ENCODE measurements at regions not wholly inside any gene's neighbourhood (a gene's known extent, or its start where the extent isn't known, plus 50 kb on each side); places are given as distances from the start of the nearest gene placed in this dataset.

GRCh38 chr9:24210641-24211040, 335.1 kb downstream of the IZUMO3 start:
- TF ChIP-seq CTCF (IDR thresholded peaks at IDR 0.05) (no peak), POLR2A (IDR thresholded peaks at IDR 0.05) (no peak), POLR2AphosphoS5 (IDR thresholded peaks at IDR 0.05) (no peak), EP300 (IDR thresholded peaks at IDR 0.05) (no peak)

Measured in sigmoid colon (tissue), 4 donors.